Body of pancreas (tissue), 4 donors: ENCODE measurements at regions not wholly inside any gene's neighbourhood (a gene's known extent, or its start where the extent isn't known, plus 50 kb on each side); places are given as distances from the start of the nearest gene placed in this dataset.
"Not testable (repeated sequence)": the region's sequence is repeated elsewhere in the genome, so short reads cannot be mapped to it uniquely, and the experiment has no call there.

Source experiments
- ATAC-seq: fragments of 150-250 bp; one replicate; pipeline ENCODE4 v1.9.1; 2016
- DNase-seq, 4 donors: peaks; one replicate each; pipeline ENCODE4 v3.0.0-alpha.2; 2019
- H3K27ac ChIP-seq, 4 donors: fragments of 200-600 bp; sonication (generic); 1 replicate in 3 of 4; 2 replicates in 1 of 4; pipeline versions ENCODE4 v1.5.1 to v1.6.1; 2016 to 2019; ENCODE audit warnings: mild to moderate bottlenecking in 1 of 4, mixed read lengths in 1 of 4, moderate library complexity in 1 of 4
- H3K27me3 ChIP-seq, 2 donors: fragments of 200-600 bp; sonication (generic); one replicate each; pipeline ENCODE4 v1.6.0; 2016; ENCODE audit warnings: mild to moderate bottlenecking in 1 of 2
- H3K36me3 ChIP-seq, 2 donors: fragments of 200-600 bp; sonication (generic); replicated peaks in 1 of 2; 2 replicates each; pipeline ENCODE4 v1.5.1; 2016; ENCODE audit warnings: low read depth in 2 of 2; ENCODE audit not compliant: insufficient read depth in 1 of 2
- H3K4me1 ChIP-seq: fragments of 200-600 bp; sonication (generic); one replicate; pipeline ENCODE4 v1.6.0; 2016
- H3K4me3 ChIP-seq, 2 donors: fragments of 200-600 bp; sonication (generic); 1 replicate in 1 of 2; 2 replicates in 1 of 2; pipeline ENCODE4 v1.5.1; 2016 to 2019
- H3K9me3 ChIP-seq, 3 donors: fragments of 200-600 bp; sonication (generic); 1 replicate in 2 of 3; 2 replicates in 1 of 3; pipeline ENCODE4 v1.5.1; 2016
- CTCF ChIP-seq, 7 experiments: fragments of 450-650 bp in 4 of 7; fragments of 200-600 bp in 3 of 7; sonication (generic) in 3 of 7; IDR thresholded peaks; one replicate each; pipeline ENCODE4 v1.5.1; 2016 to 2019; ENCODE audit warnings: antibody characterized with exemption in 7 of 7
- POLR2A ChIP-seq, 3 donors: fragments of 450-650 bp; IDR thresholded peaks; one replicate each; pipeline ENCODE4 v1.6.1; 2016; ENCODE audit warnings: antibody characterized with exemption in 3 of 3, mild to moderate bottlenecking in 2 of 3
- WGBS, 2 donors: methylation state at CpG; one replicate each; pipeline ENCODE4 v1.1.5; 2017; 5-methylcytosine and 5-hydroxymethylcytosine counted together
- intact Hi-C: fragments of 100-400 bp; cut with DNase I; formaldehyde crosslinking; loops from one replicate; pipeline ENCODE4 v1.15.1; 2023

DNA sequence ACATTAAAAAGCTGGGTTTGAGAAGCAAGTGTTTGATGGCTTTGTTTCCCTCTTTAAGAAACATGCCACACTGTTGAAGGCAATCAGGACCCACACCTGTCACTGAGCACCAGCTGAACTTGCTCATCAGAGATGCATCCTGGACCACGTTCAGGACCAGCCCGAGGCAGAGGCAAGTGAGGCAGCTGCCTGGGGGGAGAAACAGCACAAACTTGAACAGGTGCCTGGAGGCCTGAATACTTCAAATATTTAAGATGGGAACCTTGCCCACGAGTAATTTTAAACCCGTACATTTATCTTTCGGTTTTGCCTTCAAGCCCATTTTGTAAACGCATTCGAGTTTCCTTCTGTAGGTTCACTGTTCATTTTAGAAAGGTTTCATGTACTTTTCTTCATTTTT lies 421.3 kb downstream of the NYAP2 start:
- ATAC-seq (no peak), DNase-seq (no peak)
- H3K4me3 ChIP-seq, result no peak overlapping the region
- no peaks in the 10 kb centered on the region for H3K36me3 ChIP-seq
- no peaks in the 10 kb centered on the region for H3K27me3 ChIP-seq
- TF ChIP-seq POLR2A (IDR thresholded peaks at IDR 0.05), result no peak
- TF ChIP-seq CTCF (IDR thresholded peaks at IDR 0.05), result no peak
- no peaks in the 10 kb centered on the region for H3K9me3 ChIP-seq
- 72 to 79% methylated on average over 7 of the region's 7 CpGs for WGBS, 2 donors
- intact Hi-C loops, result no loop called here
- H3K27ac ChIP-seq, result no peak overlapping the region
- no peaks in the 10 kb centered on the region for H3K4me1 ChIP-seq

- no peaks in the 10 kb centered on the region for H3K4me1 ChIP-seq
- no peaks in the 10 kb centered on the region for H3K9me3 ChIP-seq
- ATAC-seq (no peak), DNase-seq (no peak)
- H3K36me3 ChIP-seq, result no peaks in the 10 kb centered on the region
- H3K4me3 ChIP-seq, result no peak overlapping the region
- no peaks in the 10 kb centered on the region for H3K27me3 ChIP-seq
- H3K27ac ChIP-seq, result no peak overlapping the region
- TF ChIP-seq CTCF (IDR thresholded peaks at IDR 0.05) (no peak), POLR2A (IDR thresholded peaks at IDR 0.05) (no peak)
- intact Hi-C loops, result no loop called here
Measured at GRCh38 chr2:225814554-225814953, 415.0 kb downstream of the NYAP2 start.

- Histone ChIP-seq H3K27me3 (no peaks in the 10 kb centered on the region), H3K9me3 (no peaks in the 10 kb centered on the region), H3K36me3 (no peaks in the 10 kb centered on the region), H3K4me3 (no peak overlapping the region), H3K27ac (no peak overlapping the region), H3K4me1 (no peaks in the 10 kb centered on the region)
- DNase-seq (no peak), ATAC-seq (no peak)
- intact Hi-C loops, result no loop called here
- TF ChIP-seq POLR2A (IDR thresholded peaks at IDR 0.05), result no peak
- TF ChIP-seq CTCF (IDR thresholded peaks at IDR 0.05), result no peak
- WGBS, 2 donors, result 35 to 39% methylated on average over 1 of the region's 1 CpG
Measured at GRCh38 chr2:225806105-225806504, 406.6 kb downstream of the NYAP2 start.

GRCh38 chr2:225802076-225802475 lies 402.6 kb downstream of the NYAP2 start:
- ATAC-seq, intact Hi-C loops, H3K27me3 ChIP-seq, H3K9me3 ChIP-seq, H3K4me1 ChIP-seq, H3K27ac ChIP-seq, H3K4me3 ChIP-seq, H3K36me3 ChIP-seq, DNase-seq: not testable (repeated sequence)
- 56 to 68% methylated on average over 1 of the region's 1 CpG for WGBS, 2 donors

- ATAC-seq, result no peak
- Histone ChIP-seq H3K4me3 (no peak overlapping the region), H3K36me3 (no peaks in the 10 kb centered on the region), H3K27ac (no peak overlapping the region), H3K9me3 (no peaks in the 10 kb centered on the region), H3K4me1 (no peaks in the 10 kb centered on the region), H3K27me3 (no peaks in the 10 kb centered on the region)
- DNase-seq, result no peak
- WGBS, 2 donors, result 47 to 58% methylated on average over 2 of the region's 2 CpGs
- TF ChIP-seq POLR2A (IDR thresholded peaks at IDR 0.05) (no peak), CTCF (IDR thresholded peaks at IDR 0.05) (no peak)
- intact Hi-C loops, result no loop called here
Measured at GRCh38 chr2:225797394-225797793, 397.9 kb downstream of the NYAP2 start.
